IMR-90 (cell line): ENCODE measurements at regions not wholly inside any gene's neighbourhood (a gene's known extent, or its start where the extent isn't known, plus 50 kb on each side); places are given as distances from the start of the nearest gene placed in this dataset.

Source experiments
- ATAC-seq: fragments of 200-7000 bp; cut with Tn5 transposase; 2 replicates; pipeline ENCODE4 v1.9.1; 2020; ENCODE audit warnings: low read depth, mild to moderate bottlenecking, moderate library complexity
- BruUV-seq: library from RNA; stranded (reverse); fragments of 400-500 nt; replicated peaks from 2 replicates; lab custom pipeline; 2021; lab: Mats Ljungman, UMichigan
- CTCF ChIA-PET: fragments of 300-600 bp; formaldehyde crosslinking; extraction: SDS; loops from one replicate; lab custom pipeline; 2021; ENCODE audit warnings: antibody characterized with exemption; lab: Yijun Ruan, JAX
- POLR2A ChIA-PET: fragments of 300-600 bp; sonication (Branson Sonifier 250); formaldehyde crosslinking; loops from one replicate; lab custom pipeline; 2022; ENCODE audit warnings: antibody characterized with exemption; ENCODE audit not compliant: unreplicated experiment; lab: Charles Lee
- DNase-seq: peaks from one replicate; pipeline ENCODE4 v3.0.0; 2013
- H2AFZ ChIP-seq: replicated peaks from 2 replicates; pipeline ENCODE3; 2013; ENCODE audit warnings: low read length, mild to moderate bottlenecking; ENCODE audit not compliant: poor library complexity
- H2AK5ac ChIP-seq: 2 replicates; pipeline ENCODE4 v1.6.1; 2013; ENCODE audit warnings: low read depth, low read length, inconsistent platforms
- H2AK9ac ChIP-seq: replicated peaks from 2 replicates; pipeline ENCODE3; 2013; ENCODE audit warnings: mild to moderate bottlenecking, low read depth, low read length, moderate library complexity; ENCODE audit not compliant: poor library complexity
- H2BK120ac ChIP-seq: 2 replicates; pipeline ENCODE4 v1.6.1; 2013; ENCODE audit warnings: low read depth, low read length, inconsistent platforms
- H2BK15ac ChIP-seq: 3 replicates; pipeline ENCODE4 v1.6.1; 2013; ENCODE audit warnings: low read depth, low read length, inconsistent platforms
- H2BK20ac ChIP-seq: 2 replicates; pipeline ENCODE4 v1.6.1; 2013; ENCODE audit warnings: low read depth, mild to moderate bottlenecking, inconsistent platforms, low read length, moderate library complexity
- H2BK5ac ChIP-seq: 2 replicates; pipeline ENCODE4 v1.6.1; 2013; ENCODE audit warnings: mild to moderate bottlenecking, low read depth, low read length, inconsistent platforms; ENCODE audit not compliant: poor library complexity, severe bottlenecking
- H3K14ac ChIP-seq: replicated peaks from 2 replicates; pipeline ENCODE4 v1.6.1; 2013; ENCODE audit warnings: low read depth, low read length, inconsistent platforms
- H3K18ac ChIP-seq: 2 replicates; pipeline ENCODE4 v1.6.1; 2013; ENCODE audit warnings: low read depth, low read length, control low read depth
- H3K23ac ChIP-seq: 2 replicates; pipeline ENCODE4 v1.6.1; 2013; ENCODE audit warnings: low read depth, low read length, inconsistent platforms
- H3K27ac ChIP-seq: 2 replicates; pipeline ENCODE4 v1.5.1; 2013; ENCODE audit warnings: mild to moderate bottlenecking, control low read depth, low read length; ENCODE audit not compliant: insufficient read depth
- H3K27me3 ChIP-seq: 2 replicates; pipeline ENCODE4 v1.6.1; 2013; ENCODE audit warnings: low read length; ENCODE audit not compliant: control insufficient read depth, insufficient read depth
- H3K36me3 ChIP-seq: 2 replicates; pipeline ENCODE4 v1.6.1; 2013; ENCODE audit warnings: low read length, mixed read lengths; ENCODE audit not compliant: control insufficient read depth, insufficient read depth
- H3K4ac ChIP-seq: 2 replicates; pipeline ENCODE4 v1.6.1; 2013; ENCODE audit warnings: low read depth, low read length, inconsistent platforms
- H3K4me1 ChIP-seq: 2 replicates; pipeline ENCODE4 v1.6.1; 2013; ENCODE audit warnings: low read length, mixed read lengths; ENCODE audit not compliant: control insufficient read depth, insufficient read depth
- H3K4me2 ChIP-seq: 2 replicates; pipeline ENCODE4 v1.6.1; 2013; ENCODE audit warnings: low read depth, mild to moderate bottlenecking, control low read depth, low read length, moderate library complexity
- H3K4me3 ChIP-seq: 2 replicates; pipeline ENCODE4 v1.5.1; 2013; ENCODE audit warnings: low read depth, mild to moderate bottlenecking, control low read depth, low read length, moderate library complexity; ENCODE audit not compliant: insufficient read depth
- H3K56ac ChIP-seq: 2 replicates; pipeline ENCODE4 v1.6.1; 2013; ENCODE audit warnings: low read length, inconsistent platforms; ENCODE audit not compliant: insufficient read depth; ENCODE audit errors: extremely low read depth
- H3K79me1 ChIP-seq, 2 experiments: 2 replicates each; pipeline ENCODE4 v1.6.1; 2013; ENCODE audit warnings: low read length in 2 of 2, inconsistent platforms in 1 of 2, low read depth in 1 of 2
- H3K9ac ChIP-seq: 2 replicates; pipeline ENCODE4 v1.6.1; 2013; ENCODE audit warnings: low read depth, low read length, control low read depth
- H3K9me1 ChIP-seq: 2 replicates; pipeline ENCODE4 v1.6.1; 2013; ENCODE audit warnings: low read length, inconsistent platforms; ENCODE audit not compliant: insufficient read depth
- H3K9me3 ChIP-seq: 2 replicates; pipeline ENCODE4 v1.6.1; 2013; ENCODE audit warnings: low read length; ENCODE audit not compliant: control insufficient read depth, insufficient read depth
- H4K20me1 ChIP-seq: 2 replicates; pipeline ENCODE4 v1.6.1; 2013; ENCODE audit warnings: low read length, inconsistent platforms; ENCODE audit not compliant: insufficient read depth
- H4K5ac ChIP-seq: 2 replicates; pipeline ENCODE4 v1.6.1; 2013; ENCODE audit warnings: mild to moderate bottlenecking, low read depth, low read length, control low read depth
- H4K8ac ChIP-seq, 2 experiments: 2 replicates each; pipeline ENCODE4 v1.6.1; 2013; ENCODE audit warnings: low read depth in 2 of 2, low read length in 2 of 2, control low read depth in 1 of 2, inconsistent platforms in 1 of 2
- H4K91ac ChIP-seq: 2 replicates; pipeline ENCODE4 v1.6.1; 2013; ENCODE audit warnings: low read depth, low read length, inconsistent platforms; ENCODE audit not compliant: insufficient read depth
- BHLHE40 ChIP-seq: fragments of 150-350 bp; IDR thresholded peaks from 2 replicates; pipeline ENCODE4 v1.6.1; 2016; ENCODE audit warnings: mild to moderate bottlenecking, low read depth, low read length
- CEBPB ChIP-seq: IDR thresholded peaks from 2 replicates; pipeline ENCODE4 v1.6.1; 2012; ENCODE audit warnings: low read depth, low read length, improper control_type of control experiment
- CHD1 ChIP-seq: IDR thresholded peaks from 2 replicates; pipeline ENCODE4 v1.6.1; 2012; ENCODE audit warnings: low read depth, low read length, improper control_type of control experiment
- CTCF ChIP-seq: conservative IDR thresholded peaks from 2 replicates; pipeline ENCODE4 v1.5.1; 2012; ENCODE audit warnings: mild to moderate bottlenecking, low read depth, low read length, improper control_type of control experiment
- ELK1 ChIP-seq: fragments of 150-350 bp; IDR thresholded peaks from 2 replicates; pipeline ENCODE4 v1.6.1; 2016; ENCODE audit warnings: low read depth, mild to moderate bottlenecking, low read length, moderate library complexity, borderline replicate concordance
- FOS ChIP-seq: fragments of 150-350 bp; IDR thresholded peaks from 2 replicates; pipeline ENCODE4 v1.6.1; 2016; ENCODE audit warnings: low read depth, low read length
- MAFK ChIP-seq: IDR thresholded peaks from 2 replicates; pipeline ENCODE4 v1.6.1; 2012; ENCODE audit warnings: low read depth, low read length, improper control_type of control experiment
- MAZ ChIP-seq: IDR thresholded peaks from 2 replicates; pipeline ENCODE4 v1.6.1; 2012; ENCODE audit warnings: low read depth, mild to moderate bottlenecking, low read length, improper control_type of control experiment, moderate library complexity, borderline replicate concordance
- MXI1 ChIP-seq: IDR thresholded peaks from 2 replicates; pipeline ENCODE4 v1.6.1; 2012; ENCODE audit warnings: low read depth, mild to moderate bottlenecking, low read length, moderate library complexity, borderline replicate concordance
- NFE2L2 ChIP-seq: fragments of 150-350 bp; IDR thresholded peaks from 2 replicates; pipeline ENCODE4 v1.6.1; 2016; ENCODE audit warnings: low read depth, mild to moderate bottlenecking, low read length
- POLR2A ChIP-seq: IDR thresholded peaks from 2 replicates; pipeline ENCODE4 v1.6.1; 2012; ENCODE audit warnings: mild to moderate bottlenecking, low read depth, low read length
- RAD21 ChIP-seq: IDR thresholded peaks from 2 replicates; pipeline ENCODE4 v1.6.1; 2012; ENCODE audit warnings: low read length, improper control_type of control experiment
- RCOR1 ChIP-seq: IDR thresholded peaks from 2 replicates; pipeline ENCODE4 v1.6.1; 2012; ENCODE audit warnings: mild to moderate bottlenecking, low read length, improper control_type of control experiment; ENCODE audit not compliant: insufficient replicate concordance
- RFX5 ChIP-seq: IDR thresholded peaks from 2 replicates; pipeline ENCODE4 v1.8.0; 2012; ENCODE audit warnings: low read depth, mild to moderate bottlenecking, low read length, moderate library complexity
- SMC3 ChIP-seq: fragments of 150-350 bp; IDR thresholded peaks from 2 replicates; pipeline ENCODE4 v1.6.1; 2016; ENCODE audit warnings: low read depth, mild to moderate bottlenecking, antibody characterized with exemption, low read length, moderate library complexity
- USF2 ChIP-seq: fragments of 150-350 bp; IDR thresholded peaks from 2 replicates; pipeline ENCODE4 v1.6.1; 2017; ENCODE audit warnings: mild to moderate bottlenecking, antibody characterized with exemption, low read length, low read depth
- WGBS, 2 experiments: methylation state at CpG; one replicate each; pipeline versions ENCODE4 v1.1.5 to v1.1.7; 2013; ENCODE audit warnings: missing lambda C conversion rate in 2 of 2; ENCODE audit not compliant: insufficient read length in 1 of 2; ENCODE audit errors: extremely low coverage in 2 of 2; 5-methylcytosine and 5-hydroxymethylcytosine counted together
- dilution Hi-C: fragments of 300-500 bp; cut with HindIII; formaldehyde crosslinking; loops from one replicate; pipeline ENCODE4 v1.14.3; 2018; ENCODE audit warnings: low sequenced_read_pairs; ENCODE audit not compliant: unreplicated experiment
- in situ Hi-C: fragments of 300-500 bp; cut with MboI; formaldehyde crosslinking; loops from 3 replicates; pipeline ENCODE4 v1.14.3; 2019; ENCODE audit warnings: low sequenced_read_pairs, inconsistent platforms, mixed read lengths
- intact Hi-C: fragments of 100-400 bp; cut with micrococcal nuclease; formaldehyde crosslinking; loops from 2 replicates; pipeline ENCODE4 v1.10.0; 2022

- ATAC-seq: no peak
- no peaks in the 10 kb centered on the region for H3K36me3 ChIP-seq
- H4K91ac ChIP-seq: no peak overlapping the region
- no peak overlapping the region for H2BK5ac ChIP-seq
- H3K27me3 ChIP-seq: no peaks in the 10 kb centered on the region
- no peak overlapping the region for H2AK5ac ChIP-seq
- dilution Hi-C loops: no loop called here
- H2AFZ ChIP-seq: no peak overlapping the region
- no CpG with 5 or more reads among the region's 3 CpGs for WGBS, 2 experiments
- no peaks in the 10 kb centered on the region for H3K9me3 ChIP-seq
- no peak overlapping the region for H2AK9ac ChIP-seq
- H3K79me1 ChIP-seq: no peaks in the 10 kb centered on the region
- no peaks in the 10 kb centered on the region for H3K4me1 ChIP-seq
- TF ChIP-seq MXI1 (no peak), ELK1 (no peak), MAFK (no peak), POLR2A (no peak), FOS (no peak), RCOR1 (no peak), BHLHE40 (no peak), MAZ (no peak), CTCF (no peak), CEBPB (no peak), USF2 (no peak), RFX5 (no peak), CHD1 (no peak), SMC3 (no peak), RAD21 (no peak), NFE2L2 (no peak)
- no peak overlapping the region for H3K9ac ChIP-seq
- H3K56ac ChIP-seq: no peak overlapping the region
- no peak overlapping the region for H3K4me2 ChIP-seq
- no peaks in the 10 kb centered on the region for H4K20me1 ChIP-seq
- H3K4me3 ChIP-seq: no peak overlapping the region
- no peak overlapping the region for H3K23ac ChIP-seq
- no peak for DNase-seq
- H3K27ac ChIP-seq: no peak overlapping the region
- H4K8ac ChIP-seq: no peak overlapping the region
- H3K4ac ChIP-seq: no peak overlapping the region
- ChIA-PET POLR2A (no interaction called here), CTCF (no interaction called here)
- no peak overlapping the region for H3K18ac ChIP-seq
- in situ Hi-C loops: no loop called here
- no peak overlapping the region for H3K14ac ChIP-seq
- H2BK15ac ChIP-seq: no peak overlapping the region
- no peak overlapping the region for H2BK20ac ChIP-seq
- intact Hi-C loops: no loop called here
- BruUV-seq: no TSS peak
- H3K9me1 ChIP-seq: no peaks in the 10 kb centered on the region
- H2BK120ac ChIP-seq: no peak overlapping the region
- H4K5ac ChIP-seq: no peak overlapping the region
These were observed 320.8 kb downstream of the MAT2B start for GRCh38 chr5:163826201-163826600.
